HEK293 (cell line): ENCODE measurements at regions not wholly inside any gene's neighbourhood (a gene's known extent, or its start where the extent isn't known, plus 50 kb on each side); places are given as distances from the start of the nearest gene placed in this dataset.

ENCODE experiments used
- CTCF ChIP-seq: fragments of 450-650 bp; formaldehyde crosslinking; IDR thresholded peaks from 2 replicates; pipeline ENCODE4 v1.5.1; 2016; ENCODE audit warnings: missing biosample characterization, missing genetic modification characterization
- INSM2 ChIP-seq: fragments of 450-650 bp; formaldehyde crosslinking; IDR thresholded peaks from 2 replicates; pipeline ENCODE4 v1.5.1; 2016; ENCODE audit warnings: missing biosample characterization, missing genetic modification characterization
- REST ChIP-seq: fragments of 450-650 bp; formaldehyde crosslinking; IDR thresholded peaks from 2 replicates; pipeline ENCODE4 v1.5.1; 2016; ENCODE audit warnings: missing biosample characterization, missing genetic modification characterization
- YY1 ChIP-seq: fragments of 450-650 bp; formaldehyde crosslinking; IDR thresholded peaks from 2 replicates; pipeline ENCODE4 v1.5.1; 2018; ENCODE audit warnings: missing biosample characterization, missing genetic modification characterization
- ZBTB10 ChIP-seq: fragments of 450-650 bp; formaldehyde crosslinking; IDR thresholded peaks from 2 replicates; pipeline ENCODE4 v1.5.1; 2016; ENCODE audit warnings: missing biosample characterization, missing genetic modification characterization
- ZBTB21 ChIP-seq: fragments of 450-650 bp; formaldehyde crosslinking; IDR thresholded peaks from 2 replicates; pipeline ENCODE4 v1.5.1; 2017; ENCODE audit warnings: missing biosample characterization, missing genetic modification characterization
- ZNF23 ChIP-seq: fragments of 450-650 bp; formaldehyde crosslinking; IDR thresholded peaks from 2 replicates; pipeline ENCODE4 v1.5.1; 2016; ENCODE audit warnings: missing biosample characterization, missing genetic modification characterization, borderline replicate concordance
- ZNF513 ChIP-seq: fragments of 450-650 bp; IDR thresholded peaks from 2 replicates; pipeline ENCODE4 v1.5.1; 2018; ENCODE audit warnings: missing biosample characterization, missing genetic modification characterization
- ZNF521 ChIP-seq: fragments of 450-650 bp; formaldehyde crosslinking; IDR thresholded peaks from 2 replicates; pipeline ENCODE4 v1.5.1; 2017; ENCODE audit warnings: missing biosample characterization, mild to moderate bottlenecking, missing genetic modification characterization
- ZNF571 ChIP-seq: fragments of 450-650 bp; formaldehyde crosslinking; IDR thresholded peaks from 2 replicates; pipeline ENCODE4 v1.5.0; 2017; ENCODE audit warnings: missing biosample characterization, missing genetic modification characterization
- ZNF660 ChIP-seq: fragments of 450-650 bp; IDR thresholded peaks from 2 replicates; pipeline ENCODE4 v1.5.1; 2018; ENCODE audit warnings: missing biosample characterization, mild to moderate bottlenecking, missing genetic modification characterization
- ZNF785 ChIP-seq: fragments of 450-650 bp; formaldehyde crosslinking; IDR thresholded peaks from 2 replicates; pipeline ENCODE4 v1.5.1; 2016; ENCODE audit warnings: missing biosample characterization, missing genetic modification characterization
- ZXDB ChIP-seq: fragments of 450-650 bp; formaldehyde crosslinking; IDR thresholded peaks from 2 replicates; pipeline ENCODE4 v1.5.1; 2016; ENCODE audit warnings: missing biosample characterization, missing genetic modification characterization

GRCh38 chr12:90441431-90441830 lies 513.5 kb downstream of the CCER1 start:
- TF ChIP-seq CTCF (tag by site-specific recombination) (no peak), ZXDB (tag by site-specific recombination) (no peak), ZNF23 (tag by site-specific recombination) (no peak), ZNF785 (tag by site-specific recombination) (no peak), ZNF521 (tag by site-specific recombination) (no peak), REST (tag by site-specific recombination) (no peak), ZBTB10 (no peak), INSM2 (tag by site-specific recombination) (no peak), YY1 (tag by site-specific recombination) (no peak), ZNF513 (tag by site-specific recombination) (no peak), ZNF571 (no peak), ZBTB21 (no peak), ZNF660 (no peak)
